ENCODE measurements at regions not wholly inside any gene's neighbourhood (a gene's known extent, or its start where the extent isn't known, plus 50 kb on each side); places are given as distances from the start of the nearest gene placed in this dataset.

DNA sequence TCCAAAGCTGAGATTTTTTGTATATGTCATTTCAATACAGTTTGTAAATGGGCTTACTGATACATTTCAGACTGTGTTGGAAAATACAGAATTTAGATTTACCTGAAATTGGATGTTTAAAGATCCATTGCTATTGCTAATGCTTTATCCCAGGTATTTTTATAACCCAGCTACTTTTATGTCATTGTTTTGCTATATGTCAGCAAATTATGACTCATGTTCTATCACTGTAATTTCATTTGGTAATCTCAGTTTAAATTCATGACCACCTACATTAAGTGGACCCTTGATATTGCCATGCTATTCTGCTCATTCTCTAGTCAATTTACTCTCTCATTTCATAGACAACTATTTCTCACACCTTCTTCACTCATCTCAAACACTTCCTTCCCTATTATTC, 281.2 kb downstream of the IPO8 start:
- no peaks in the 10 kb centered on the region for H3K4me1 ChIP-seq
- intact Hi-C loops (cut with DNase I), result no loop called here
- TF ChIP-seq POLR2AphosphoS5 (IDR thresholded peaks at IDR 0.05), result no peak
- TF ChIP-seq EP300 (IDR thresholded peaks at IDR 0.05), result no peak
- TF ChIP-seq POLR2A (IDR thresholded peaks at IDR 0.05), result no peak
- TF ChIP-seq CTCF (IDR thresholded peaks at IDR 0.05), result no peak
- H3K4me3 ChIP-seq, result no peak overlapping the region
- no peaks in the 10 kb centered on the region for H3K36me3 ChIP-seq
- DNase-seq, result no peak
- H3K9me3 ChIP-seq, result no peaks in the 10 kb centered on the region
- H3K27ac ChIP-seq, result no peak overlapping the region
- no peaks in the 10 kb centered on the region for H3K27me3 ChIP-seq

- no peaks in the 10 kb centered on the region for H3K36me3 ChIP-seq
- H3K27ac ChIP-seq, result no peak overlapping the region
- TF ChIP-seq EP300 (IDR thresholded peaks at IDR 0.05) (no peak), POLR2AphosphoS5 (IDR thresholded peaks at IDR 0.05) (no peak)
- no peak overlapping the region for H3K4me3 ChIP-seq
- H3K27me3 ChIP-seq, result no peaks in the 10 kb centered on the region
- H3K9me3 ChIP-seq, result no peaks in the 10 kb centered on the region
- H3K4me1 ChIP-seq, result no peaks in the 10 kb centered on the region
- intact Hi-C loops (cut with DNase I), result no loop called here
- DNase-seq, result no peak
Measured at GRCh38 chr12:30400349-30400748, 295.3 kb downstream of the IPO8 start.

- DNase-seq, result no peak
- Histone ChIP-seq H3K9me3 (no peaks in the 10 kb centered on the region), H3K27ac (no peak overlapping the region), H3K4me1 (no peaks in the 10 kb centered on the region), H3K27me3 (no peaks in the 10 kb centered on the region), H3K4me3 (no peak overlapping the region), H3K36me3 (no peaks in the 10 kb centered on the region)
- intact Hi-C loops (cut with DNase I), result no loop called here
- WGBS, 2 donors, result 54 to 73% methylated on average over 2 of the region's 2 CpGs
- TF ChIP-seq POLR2AphosphoS5 (IDR thresholded peaks at IDR 0.05) (no peak), POLR2A (IDR thresholded peaks at IDR 0.05) (no peak), EP300 (IDR thresholded peaks at IDR 0.05) (no peak), CTCF (IDR thresholded peaks at IDR 0.05) (no peak)
Measured at GRCh38 chr12:30399859-30400258, 295.8 kb downstream of the IPO8 start.

DNA sequence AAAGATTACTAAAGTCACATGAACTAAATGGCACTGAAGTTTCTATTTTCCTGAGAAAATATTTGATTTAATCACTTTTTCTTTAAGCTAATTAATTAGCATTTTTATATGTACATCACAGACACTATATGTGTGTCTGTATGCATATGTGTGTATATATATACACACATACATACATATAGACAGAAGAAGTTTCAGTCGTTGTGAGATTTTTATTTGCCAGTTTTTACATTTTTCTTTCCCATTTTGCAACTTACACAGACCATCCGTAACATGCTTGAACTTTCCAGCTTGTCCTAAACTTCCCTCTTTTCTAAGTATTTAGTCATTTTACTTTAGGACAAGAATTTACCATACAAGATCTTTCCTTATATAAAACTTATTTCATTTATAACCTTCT, 299.1 kb downstream of the IPO8 start:
- Histone ChIP-seq H3K4me1 (no peaks in the 10 kb centered on the region), H3K9me3 (no peaks in the 10 kb centered on the region), H3K36me3 (no peaks in the 10 kb centered on the region), H3K27me3 (no peaks in the 10 kb centered on the region), H3K27ac (no peak overlapping the region), H3K4me3 (no peak overlapping the region)
- intact Hi-C loops (cut with DNase I), result no loop called here
- 73 to 76% methylated on average over 2 of the region's 2 CpGs for WGBS, 2 donors
- no peak for DNase-seq
- TF ChIP-seq EP300 (IDR thresholded peaks at IDR 0.05) (no peak), POLR2AphosphoS5 (IDR thresholded peaks at IDR 0.05) (no peak), CTCF (IDR thresholded peaks at IDR 0.05) (no peak), POLR2A (IDR thresholded peaks at IDR 0.05) (no peak)

DNA sequence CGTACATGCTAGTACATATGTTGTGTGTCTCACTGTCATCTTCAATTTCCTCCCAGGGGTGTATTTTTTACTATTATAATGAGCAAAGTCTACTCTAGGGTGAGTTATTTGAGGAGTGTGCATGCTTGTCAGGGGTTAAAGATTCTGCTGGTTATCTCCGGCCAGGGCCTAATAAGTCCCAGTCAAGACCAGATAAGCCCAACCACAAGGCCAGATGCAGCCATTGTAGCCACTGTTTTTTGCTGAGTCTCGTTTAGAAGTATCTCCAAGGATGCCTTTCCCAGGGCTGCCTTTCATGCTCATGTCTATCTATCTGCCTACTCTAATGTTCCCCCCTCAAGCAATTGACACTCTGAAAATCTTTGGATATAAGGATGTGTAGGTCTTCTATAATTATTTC, 300.5 kb downstream of the IPO8 start:
- DNase-seq, result no peak
- TF ChIP-seq CTCF (IDR thresholded peaks at IDR 0.05) (no peak), POLR2AphosphoS5 (IDR thresholded peaks at IDR 0.05) (no peak), POLR2A (IDR thresholded peaks at IDR 0.05) (no peak), EP300 (IDR thresholded peaks at IDR 0.05) (no peak)
- intact Hi-C loops (cut with DNase I), result no loop called here
- 67 to 70% methylated on average over 3 of the region's 3 CpGs for WGBS, 2 donors
- Histone ChIP-seq H3K4me3 (no peak overlapping the region), H3K27ac (no peak overlapping the region), H3K9me3 (no peaks in the 10 kb centered on the region), H3K4me1 (no peaks in the 10 kb centered on the region), H3K27me3 (no peaks in the 10 kb centered on the region), H3K36me3 (no peaks in the 10 kb centered on the region)

All from sigmoid colon (tissue), 6 donors.